ENCODE measurements at regions not wholly inside any gene's neighbourhood (a gene's known extent, or its start where the extent isn't known, plus 50 kb on each side); places are given as distances from the start of the nearest gene placed in this dataset.

GRCh38 chr5:88033191-88033590 is 235.5 kb downstream of the TMEM161B start:
- no peak for TF ChIP-seq CTCF (IDR thresholded peaks at IDR 0.05; ENCODE audit: insufficient read depth, low read depth, low read length)
- no peak for TF ChIP-seq EZH2 (IDR thresholded peaks at IDR 0.05; ENCODE audit: insufficient read depth, low read length)
